H1 (cell line): ENCODE measurements at regions not wholly inside any gene's neighbourhood (a gene's known extent, or its start where the extent isn't known, plus 50 kb on each side); places are given as distances from the start of the nearest gene placed in this dataset.

Experiments
- CTBP2 ChIP-seq: IDR thresholded peaks from 2 replicates; pipeline ENCODE4 v1.7.0; 2011; ENCODE audit warnings: borderline replicate concordance, mild to moderate bottlenecking, moderate library complexity, mixed read lengths, low read length; ENCODE audit not compliant: insufficient read depth, insufficient read length
- KDM1A ChIP-seq: fragments of 200-600, 300-600 bp; sonication (generic); IDR thresholded peaks from 2 replicates; pipeline ENCODE4 v1.7.1; 2016; ENCODE audit warnings: mild to moderate bottlenecking, low read length, borderline replicate concordance
- KDM4A ChIP-seq: IDR thresholded peaks from one replicate; pipeline ENCODE4 v1.7.1; 2012; ENCODE audit warnings: low read depth, mild to moderate bottlenecking, moderate library complexity, low read length, inconsistent platforms; ENCODE audit not compliant: severe bottlenecking
- POLR2AphosphoS5 ChIP-seq: IDR thresholded peaks from 2 replicates; pipeline ENCODE4 v1.6.1; 2011; ENCODE audit warnings: low read depth, low read length
- POU5F1 ChIP-seq: IDR thresholded peaks from 2 replicates; pipeline ENCODE4 v1.6.1; 2011; ENCODE audit warnings: low read depth, mild to moderate bottlenecking, low read length, moderate library complexity
- RAD21 ChIP-seq, 2 experiments: IDR thresholded peaks in 1 of 2; conservative IDR thresholded peaks in 1 of 2; 2 replicates each; pipeline ENCODE4 v1.6.1; 2011; ENCODE audit warnings: low read depth in 2 of 2, low read length in 2 of 2, improper control_type of control experiment in 1 of 2, inconsistent platforms in 1 of 2, mild to moderate bottlenecking in 1 of 2, moderate library complexity in 1 of 2
- SP1 ChIP-seq: IDR thresholded peaks from 2 replicates; pipeline ENCODE4 v1.6.1; 2011; ENCODE audit warnings: low read depth, low read length
- SP2 ChIP-seq: IDR thresholded peaks from 2 replicates; pipeline ENCODE4 v1.6.1; 2012; ENCODE audit warnings: mild to moderate bottlenecking, low read length, inconsistent platforms
- SRF ChIP-seq: IDR thresholded peaks from 2 replicates; pipeline ENCODE4 v1.6.1; 2011; ENCODE audit warnings: mild to moderate bottlenecking, low read depth, low read length, moderate library complexity
- TBP ChIP-seq: IDR thresholded peaks from 2 replicates; pipeline ENCODE4 v1.6.1; 2011; ENCODE audit warnings: low read depth, low read length, improper control_type of control experiment
- TEAD4 ChIP-seq: IDR thresholded peaks from 2 replicates; pipeline ENCODE4 v1.6.1; 2012; ENCODE audit warnings: low read depth, low read length, inconsistent platforms, mixed read lengths
- YY1 ChIP-seq: IDR thresholded peaks from 2 replicates; pipeline ENCODE4 v1.6.1; 2011; ENCODE audit warnings: low read depth, mild to moderate bottlenecking, low read length
- ZNF274 ChIP-seq: IDR thresholded peaks from 2 replicates; pipeline ENCODE4 v1.7.0; 2012; ENCODE audit warnings: low read length, borderline replicate concordance; ENCODE audit errors: extremely low read depth
- TF ChIP-seq, protein P1 (sequence below): IDR thresholded peaks from 2 replicates; pipeline ENCODE4 v1.6.1; 2011; ENCODE audit warnings: low read length, improper control_type of control experiment
- TF ChIP-seq, protein P2 (sequence below): IDR thresholded peaks from 2 replicates; pipeline ENCODE4 v1.6.1; 2012; ENCODE audit warnings: inconsistent platforms

DNA sequence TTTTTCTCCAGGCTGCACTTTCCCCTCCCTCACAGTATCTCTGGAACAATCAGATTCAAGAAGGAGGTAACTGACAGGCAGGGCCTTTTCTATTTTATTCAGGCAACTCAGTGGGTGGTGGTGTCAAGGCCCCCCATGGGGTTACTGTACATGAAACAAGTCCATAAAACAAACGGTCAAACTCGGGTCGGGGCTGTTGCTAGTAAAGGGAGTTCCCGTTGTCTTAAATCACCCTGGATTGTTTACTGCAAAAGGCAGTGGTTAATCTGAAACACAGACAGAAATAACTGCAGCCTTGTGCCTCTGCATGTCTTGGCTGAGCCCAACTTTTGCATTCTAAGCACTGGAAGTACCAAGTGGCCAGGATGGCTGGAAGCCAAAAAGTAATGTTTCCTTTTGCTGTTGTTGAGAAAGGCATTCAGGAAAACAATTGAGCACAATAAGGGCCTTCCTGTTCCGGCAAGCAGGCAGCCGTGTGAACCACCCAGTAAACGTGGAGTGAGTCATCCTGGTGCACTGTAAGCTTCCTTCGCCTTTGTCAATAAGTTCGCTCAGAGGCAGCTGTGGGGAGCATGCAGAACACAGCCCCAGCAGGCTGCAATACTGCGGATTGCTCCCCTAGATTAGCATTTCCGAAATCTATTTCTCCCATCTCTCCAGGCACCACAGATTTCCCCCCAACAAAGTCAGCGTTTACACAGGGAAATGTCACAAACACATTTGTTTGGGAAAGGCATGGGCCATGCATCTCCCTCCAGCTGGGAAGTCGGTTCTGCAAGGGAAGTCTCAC is 149.6 kb downstream of the IRS1 start (continued):
- 0 out of 4 replicates have a peak, but pooled peaks of 1 of the 2 experiments have one; percentile 4 for TF ChIP-seq RAD21 (IDR thresholded peaks at IDR 0.05 in 1 of 2, conservative IDR thresholded peaks at IDR 0.05 in 1 of 2; ENCODE audit: low read depth in 2 of 2, low read length in 2 of 2)
- no peak for TF ChIP-seq SP2
- no peak for TF ChIP-seq KDM1A
- TF ChIP-seq YY1, result no peak
- TF ChIP-seq, protein P1, sequence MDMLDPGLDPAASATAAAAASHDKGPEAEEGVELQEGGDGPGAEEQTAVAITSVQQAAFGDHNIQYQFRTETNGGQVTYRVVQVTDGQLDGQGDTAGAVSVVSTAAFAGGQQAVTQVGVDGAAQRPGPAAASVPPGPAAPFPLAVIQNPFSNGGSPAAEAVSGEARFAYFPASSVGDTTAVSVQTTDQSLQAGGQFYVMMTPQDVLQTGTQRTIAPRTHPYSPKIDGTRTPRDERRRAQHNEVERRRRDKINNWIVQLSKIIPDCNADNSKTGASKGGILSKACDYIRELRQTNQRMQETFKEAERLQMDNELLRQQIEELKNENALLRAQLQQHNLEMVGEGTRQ, result no peak
- 0 out of 2 replicates have a peak, but pooled peaks have one; percentile 19 for TF ChIP-seq SP1
- TF ChIP-seq TBP, result no peak
- TF ChIP-seq, protein P2, sequence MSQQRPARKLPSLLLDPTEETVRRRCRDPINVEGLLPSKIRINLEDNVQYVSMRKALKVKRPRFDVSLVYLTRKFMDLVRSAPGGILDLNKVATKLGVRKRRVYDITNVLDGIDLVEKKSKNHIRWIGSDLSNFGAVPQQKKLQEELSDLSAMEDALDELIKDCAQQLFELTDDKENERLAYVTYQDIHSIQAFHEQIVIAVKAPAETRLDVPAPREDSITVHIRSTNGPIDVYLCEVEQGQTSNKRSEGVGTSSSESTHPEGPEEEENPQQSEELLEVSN, result peak; percentile 55; the same call in 1 of the 2 replicates
- TF ChIP-seq TEAD4, result no peak
- no peak for TF ChIP-seq KDM4A
- no peak for TF ChIP-seq ZNF274
- no peak for TF ChIP-seq POU5F1
- TF ChIP-seq SRF, result no peak
- TF ChIP-seq CTBP2, result no peak
- TF ChIP-seq POLR2AphosphoS5, result no peak
